ENCODE measurements at regions not wholly inside any gene's neighbourhood (a gene's known extent, or its start where the extent isn't known, plus 50 kb on each side); places are given as distances from the start of the nearest gene placed in this dataset.

DNA sequence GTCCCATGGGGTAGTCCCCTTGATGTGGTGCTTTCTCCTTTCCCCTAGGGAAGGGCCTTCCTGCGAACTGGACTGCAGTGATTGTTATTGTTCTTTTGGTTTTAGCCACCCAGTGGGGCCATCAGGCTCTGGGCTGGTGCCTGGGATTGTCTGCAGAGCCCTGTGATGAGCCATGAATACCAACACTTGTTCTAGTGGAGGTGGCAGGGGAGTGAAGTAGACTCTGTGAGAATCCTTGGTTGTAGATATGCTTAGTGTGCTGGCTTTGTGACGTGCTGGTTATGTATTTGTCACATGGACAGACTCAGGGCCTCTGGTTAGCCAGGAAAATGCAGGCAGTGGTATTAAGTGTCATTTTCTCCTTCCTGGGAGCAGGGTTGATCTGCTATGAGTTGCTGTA lies 51.8 kb upstream of the NDUFB4 start:
- no peak for DNase-seq (ENCODE audit: low spot score)

DNA sequence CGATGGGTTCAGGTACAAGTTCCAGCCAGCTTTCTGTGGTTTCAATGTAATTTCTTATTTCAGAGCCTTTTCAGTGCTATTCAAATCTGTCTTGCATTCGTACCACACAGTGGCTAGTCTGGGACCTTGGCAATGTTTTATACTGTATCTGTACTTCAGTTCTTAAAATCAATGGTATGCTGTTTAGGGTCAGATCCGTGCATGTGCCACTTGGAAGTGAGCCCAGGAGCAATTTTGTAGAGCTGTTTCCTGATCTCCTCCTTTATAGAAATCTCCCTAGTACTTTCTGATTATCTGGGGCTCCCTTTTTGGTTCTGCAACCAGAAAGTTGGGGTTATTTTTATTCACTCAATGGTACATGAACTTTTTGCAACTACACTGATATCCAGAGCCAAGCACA lies 59.5 kb upstream of the NDUFB4 start:
- no peak for DNase-seq (ENCODE audit: low spot score)

DNA sequence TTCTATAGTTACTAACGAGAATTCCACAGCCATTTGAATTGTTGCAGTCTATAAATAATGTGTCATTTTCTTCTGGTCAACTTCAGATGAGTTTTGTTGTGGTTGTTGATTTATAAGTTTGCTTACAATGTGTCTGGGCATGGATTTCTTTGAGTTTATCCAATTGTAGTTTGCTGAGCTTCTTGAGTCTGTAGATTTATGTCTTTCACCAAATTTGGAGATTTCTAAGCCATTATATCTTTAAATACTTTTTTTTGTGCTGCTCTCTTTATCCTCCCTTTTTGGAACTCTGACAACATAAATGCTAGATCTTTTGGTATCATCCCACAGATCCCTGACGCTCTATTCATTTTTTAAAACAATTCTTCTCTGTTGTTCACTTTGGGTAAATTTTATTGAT lies 63.2 kb upstream of the NDUFB4 start:
- no peak for DNase-seq (ENCODE audit: low spot score)

DNA sequence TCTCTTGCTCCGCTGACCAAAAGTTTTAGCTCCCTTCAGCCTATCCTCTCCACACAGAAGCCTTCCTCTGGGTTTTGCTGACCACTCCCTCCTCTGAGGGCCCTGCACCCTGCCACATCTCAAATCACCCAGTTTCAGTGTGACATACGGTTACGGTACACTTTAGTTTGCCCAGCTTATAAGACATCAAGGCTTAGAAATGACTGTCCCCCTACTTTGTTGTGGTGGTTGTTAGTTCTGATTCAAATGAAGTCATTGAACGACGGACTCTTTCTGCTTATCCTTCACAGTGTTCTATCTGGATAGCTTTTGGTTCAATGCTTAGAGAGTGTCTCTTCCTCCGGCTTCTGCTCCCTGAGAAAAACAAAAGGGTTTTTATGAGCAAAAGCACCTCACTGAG lies 68.0 kb upstream of the NDUFB4 start:
- no peak for DNase-seq (ENCODE audit: low spot score)

DNA sequence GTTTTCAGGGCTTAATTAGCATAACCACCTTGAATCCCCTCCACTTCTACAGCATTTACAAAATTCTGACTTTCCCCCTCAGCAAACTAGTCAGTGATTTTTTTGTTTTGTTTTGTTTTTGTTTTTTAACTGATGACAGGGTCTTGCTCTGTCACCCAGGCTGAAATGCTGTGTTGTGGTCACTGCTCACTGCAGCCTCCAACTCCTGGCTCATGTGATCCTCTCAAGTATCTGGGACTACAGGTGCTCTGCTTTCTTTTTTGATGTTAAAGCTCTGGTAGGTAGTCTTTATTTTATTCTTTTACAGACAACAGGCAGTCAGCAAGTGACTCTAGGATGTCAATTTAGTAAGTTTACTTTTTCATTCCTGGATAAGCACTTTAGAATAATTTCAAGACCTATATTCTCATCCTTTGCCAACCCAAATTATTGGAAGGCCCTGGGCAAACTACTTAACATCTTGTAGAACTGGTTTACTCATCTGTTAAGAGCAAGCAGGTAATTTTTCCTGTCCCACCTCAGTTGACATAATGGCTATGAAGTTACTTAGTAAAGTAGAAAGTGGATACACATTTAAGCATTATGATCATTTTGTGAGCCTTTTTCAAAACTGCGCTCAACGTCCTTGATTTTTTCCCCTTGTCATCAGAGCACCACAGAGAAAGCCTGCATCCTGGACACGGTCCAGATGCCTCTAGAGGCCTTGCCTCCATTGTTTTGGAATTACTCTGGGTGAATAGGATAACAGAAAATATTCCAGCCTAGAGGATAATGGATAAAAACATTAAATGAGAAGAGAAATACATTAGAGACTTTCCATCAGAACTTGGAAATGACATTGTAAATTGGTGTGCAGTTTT lies 69.9 kb upstream of the NDUFB4 start:
- no peak for DNase-seq (ENCODE audit: low spot score)

DNA sequence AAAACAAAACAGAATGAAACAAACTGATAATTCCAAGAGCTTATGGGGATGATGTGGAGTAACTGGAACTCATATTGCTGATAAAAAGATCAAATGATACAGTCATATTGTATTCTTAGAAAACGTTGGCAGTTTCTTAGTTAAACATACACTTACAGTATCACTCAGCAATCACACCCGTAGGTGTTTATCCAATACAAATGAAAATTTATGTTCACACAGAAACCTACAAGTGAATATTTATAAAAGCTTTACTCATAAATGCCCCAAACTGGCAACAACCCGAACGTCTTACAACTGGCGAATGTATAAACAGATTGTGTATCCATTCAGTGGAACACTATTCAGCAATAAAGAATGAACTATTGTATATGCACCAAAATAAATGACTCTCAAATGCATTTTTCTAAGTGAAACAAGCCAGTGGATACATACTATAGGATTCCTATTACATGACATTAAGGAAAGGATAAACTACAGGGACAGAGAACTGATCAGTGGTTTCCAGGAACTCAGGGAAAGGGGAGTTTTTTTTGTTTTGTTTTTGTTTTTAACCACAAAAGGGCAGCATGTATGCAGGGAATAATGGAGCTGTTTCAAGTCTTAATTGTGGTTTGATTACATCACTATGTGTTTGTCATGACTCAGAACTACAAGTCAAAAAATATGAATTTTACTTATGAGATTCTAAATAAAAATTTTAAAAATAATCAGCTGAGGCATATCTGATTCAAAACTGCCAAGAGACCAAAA lies 71.8 kb upstream of the NDUFB4 start:
- no peak for DNase-seq (ENCODE audit: low spot score)

DNA sequence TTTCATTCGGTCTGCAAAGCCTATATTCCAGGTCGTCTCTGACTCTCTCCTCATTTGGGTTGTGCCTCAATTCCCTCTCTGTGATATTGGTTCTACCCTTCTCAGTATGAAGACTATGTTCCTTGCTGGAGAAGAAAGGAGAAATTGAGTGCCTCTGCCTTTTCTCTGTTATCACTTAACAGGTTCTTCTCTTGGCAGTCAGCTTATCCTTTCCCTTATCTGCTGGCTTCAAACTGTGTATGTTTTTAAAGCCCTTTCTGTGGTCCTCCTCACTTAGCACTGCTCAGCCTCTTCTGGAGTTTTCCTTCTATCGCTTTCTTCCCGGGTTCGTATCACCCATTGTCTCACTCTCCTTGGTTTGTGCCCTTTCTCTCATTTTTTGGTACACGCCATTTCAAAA lies 65.3 kb upstream of the FSTL1 start:
- no peak for DNase-seq (ENCODE audit: low spot score)

DNA sequence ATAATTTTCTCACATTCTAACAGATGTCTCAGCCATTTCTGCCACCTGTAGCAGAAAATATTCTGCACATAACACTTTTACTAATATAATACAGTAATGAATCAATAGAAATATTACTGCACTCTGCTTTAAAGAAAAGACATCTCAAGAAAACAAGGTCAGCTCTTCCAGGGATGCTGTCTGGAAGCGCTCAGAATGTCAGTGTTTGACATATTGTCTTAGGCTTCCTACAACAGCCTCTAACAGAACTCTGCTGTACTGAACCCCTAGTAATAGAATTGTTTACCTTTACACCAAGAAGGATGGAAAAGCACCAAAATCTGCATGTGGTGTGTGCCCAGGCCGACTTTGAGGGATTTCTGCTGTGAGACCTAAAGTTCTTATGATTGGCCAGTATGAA lies 61.9 kb upstream of the FSTL1 start:
- DNase-seq (ENCODE audit: low spot score): no peak

DNA sequence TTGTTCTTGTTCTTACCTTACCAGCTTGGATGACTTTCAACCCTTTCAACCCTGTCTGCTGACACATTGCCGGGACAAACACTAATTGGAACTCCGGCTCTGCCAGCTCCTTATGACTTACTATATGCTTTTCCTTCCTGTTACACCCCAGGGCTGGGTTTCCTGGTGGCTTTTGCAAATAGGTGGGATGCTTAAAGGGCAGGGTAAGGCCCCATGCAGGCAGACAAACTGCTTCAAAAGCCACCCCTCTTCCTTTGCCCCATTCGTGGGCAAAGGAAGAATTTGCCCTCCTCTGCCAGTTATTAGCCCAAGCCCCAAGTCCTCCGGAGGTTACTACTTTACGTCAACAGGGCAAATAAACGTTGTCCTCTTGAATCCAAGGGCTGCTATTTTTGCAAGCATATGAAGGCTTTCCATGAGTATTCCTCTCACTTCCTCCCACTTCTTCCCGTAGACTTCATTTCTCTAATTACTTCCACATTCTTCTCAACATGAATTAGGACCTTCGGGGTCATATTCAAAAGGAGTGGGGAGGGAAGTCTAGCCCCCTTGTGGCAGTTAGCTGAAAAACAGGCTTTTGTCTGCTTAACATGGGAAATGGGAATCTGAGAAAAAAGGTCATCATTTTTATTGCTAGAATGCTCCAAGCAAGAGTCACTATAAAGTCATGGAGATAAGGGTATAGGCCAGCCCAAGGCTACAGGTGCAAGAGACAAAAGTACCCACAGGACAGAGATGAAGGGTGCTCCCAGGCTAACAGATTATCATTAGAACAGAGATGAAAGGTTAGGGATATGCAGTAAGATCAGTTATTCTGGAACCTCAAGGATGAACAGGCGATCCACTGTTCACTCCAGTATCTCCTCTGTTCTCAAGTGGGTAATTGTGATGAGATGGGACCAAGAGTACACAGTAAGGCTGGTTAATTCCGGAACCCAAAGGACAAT lies 56.3 kb upstream of the FSTL1 start:
- DNase-seq (ENCODE audit: low spot score): peak; percentile 20

DNA sequence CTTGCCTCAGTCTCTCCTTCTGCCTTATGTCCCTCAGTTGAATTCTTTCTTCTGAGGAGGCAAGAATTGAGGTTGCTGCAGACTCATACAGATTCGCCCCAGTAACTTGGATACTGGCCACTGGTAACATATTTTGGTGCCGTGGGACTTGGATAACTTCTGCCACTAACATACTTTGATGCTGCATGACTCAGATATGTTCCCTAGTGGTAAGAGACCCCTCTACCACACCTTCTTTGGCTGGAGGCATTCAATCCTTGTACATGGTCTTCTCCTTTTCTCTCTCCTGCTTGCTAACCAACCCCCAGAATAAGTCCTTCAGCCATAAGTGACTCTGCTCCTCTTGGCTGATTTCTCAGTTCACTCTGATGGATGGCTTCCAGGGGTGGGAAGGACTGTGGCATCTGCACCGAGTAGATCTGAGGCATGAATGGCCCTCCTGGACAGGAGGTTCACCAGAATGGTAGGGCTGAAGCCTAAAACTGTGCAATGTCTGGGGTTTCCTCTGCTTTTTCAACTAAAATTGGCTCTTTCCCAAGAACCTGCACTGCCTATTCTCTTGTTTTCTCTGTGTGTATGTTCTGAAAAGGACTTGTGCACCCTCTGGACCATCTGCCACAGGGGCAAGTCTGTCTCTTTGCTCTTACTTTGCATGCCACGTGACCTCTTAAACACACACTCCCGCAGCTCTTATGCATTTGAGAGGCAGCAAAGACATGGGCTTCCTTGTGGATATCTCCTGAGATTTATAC lies 55.5 kb upstream of the FSTL1 start:
- DNase-seq (ENCODE audit: low spot score): no peak

DNA sequence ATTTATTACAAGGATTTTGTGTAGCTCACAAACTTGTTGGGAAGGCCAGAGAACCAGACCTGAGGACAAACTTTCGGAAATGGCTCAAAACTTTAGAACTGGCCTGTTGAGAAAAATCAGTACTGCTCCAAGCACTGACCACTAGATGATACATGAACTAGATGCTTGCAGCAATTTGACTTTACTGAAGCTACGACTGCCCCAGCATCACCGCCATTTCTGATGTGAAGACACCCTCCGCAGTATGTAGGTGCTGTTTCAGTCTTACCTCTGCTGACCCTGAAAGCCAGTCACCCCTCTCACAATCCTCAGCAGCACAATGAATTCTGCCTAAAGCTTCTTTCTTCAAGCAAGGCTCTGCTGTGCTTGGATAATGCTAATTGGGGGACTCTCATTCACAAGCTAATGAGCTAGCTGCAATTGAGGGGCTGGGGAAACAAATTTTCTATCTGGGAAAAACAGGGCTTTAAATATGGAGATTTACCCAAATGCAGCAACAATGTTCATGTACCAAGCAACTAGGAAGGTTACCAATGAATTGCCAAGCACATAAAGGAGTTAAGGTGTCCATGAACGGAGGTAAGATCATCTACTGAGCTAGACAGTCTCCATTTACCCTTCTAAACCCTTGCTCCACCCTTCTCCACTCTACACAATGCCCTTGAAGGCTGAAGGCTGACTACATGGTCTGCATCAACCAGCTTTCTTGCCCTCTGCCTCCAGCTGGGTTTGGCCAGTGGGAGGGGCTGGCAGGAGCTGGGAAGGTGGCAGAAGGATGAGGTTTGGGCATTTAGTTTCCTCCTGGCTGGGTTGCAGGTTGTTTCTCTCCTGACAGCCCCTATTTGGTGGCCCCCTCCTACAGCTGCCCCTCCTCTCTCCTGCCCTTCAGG lies 53.2 kb upstream of the FSTL1 start:
- DNase-seq (ENCODE audit: low spot score): no peak

DNA sequence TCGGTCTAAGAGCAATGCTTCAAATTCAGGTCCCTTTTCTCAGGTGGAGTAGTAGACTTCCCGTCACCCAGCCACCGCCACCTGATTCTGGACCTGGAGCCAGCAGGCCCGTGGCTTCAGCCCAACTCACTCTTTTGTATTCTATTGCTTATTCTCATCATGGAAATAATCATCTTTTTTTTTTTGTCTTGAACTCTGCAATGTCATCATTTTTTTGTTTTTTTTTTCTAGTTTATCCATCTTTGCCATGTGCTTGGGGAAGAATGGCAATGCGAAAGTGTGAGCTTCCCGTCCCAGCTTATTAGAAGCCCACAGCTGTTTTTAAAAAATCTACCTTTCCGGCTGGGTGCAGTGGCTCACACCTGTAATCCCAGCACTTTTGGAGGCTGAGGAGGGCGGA lies 51.3 kb upstream of the FSTL1 start:
- no peak for DNase-seq (ENCODE audit: low spot score)

Data from germinal center (tissue), 1 donor.